ENCODE measurements at regions not wholly inside any gene's neighbourhood (a gene's known extent, or its start where the extent isn't known, plus 50 kb on each side); places are given as distances from the start of the nearest gene placed in this dataset.
A peak's percentile ranks its signal among the peaks of the same experiment; 100 is the strongest.

- no peak for TF ChIP-seq POLR2AphosphoS5 (IDR thresholded peaks at IDR 0.05)
- TF ChIP-seq POLR2A (IDR thresholded peaks at IDR 0.05) = no peak
- TF ChIP-seq CTCF (IDR thresholded peaks at IDR 0.05) = no peak
- TF ChIP-seq EP300 (IDR thresholded peaks at IDR 0.05) = no peak
- Histone ChIP-seq H3K27ac (no peak overlapping the region), H3K4me3 (no peak overlapping the region), H3K36me3 (no peaks in the 10 kb centered on the region), H3K9me3 (no peaks in the 10 kb centered on the region), H3K27me3 (peaks cover 5% of the 10 kb centered on the region), H3K4me1 (no peaks in the 10 kb centered on the region)
- WGBS = 91% methylated on average over 6 of the region's 6 CpGs
- DNase-seq (ENCODE audit: low spot score in 2 of 2) = no peak
Measured at GRCh38 chr5:173538018-173538417, 78.4 kb downstream of the BOD1 start.

GRCh38 chr5:173537228-173537627, 79.2 kb downstream of the BOD1 start:
- DNase-seq (ENCODE audit: low spot score in 2 of 2) = no peak
- WGBS = 85% methylated on average over 5 of the region's 5 CpGs
- Histone ChIP-seq H3K27me3 (peaks cover 5% of the 10 kb centered on the region), H3K27ac (no peak overlapping the region), H3K36me3 (no peaks in the 10 kb centered on the region), H3K9me3 (no peaks in the 10 kb centered on the region), H3K4me3 (no peak overlapping the region), H3K4me1 (no peaks in the 10 kb centered on the region)
- TF ChIP-seq POLR2AphosphoS5 (IDR thresholded peaks at IDR 0.05) (no peak), CTCF (IDR thresholded peaks at IDR 0.05) (no peak), EP300 (IDR thresholded peaks at IDR 0.05) (no peak), POLR2A (IDR thresholded peaks at IDR 0.05) (no peak)

- Histone ChIP-seq H3K9me3 (no peaks in the 10 kb centered on the region), H3K4me1 (no peaks in the 10 kb centered on the region), H3K27ac (no peak overlapping the region), H3K27me3 (peaks cover 5% of the 10 kb centered on the region), H3K4me3 (no peak overlapping the region), H3K36me3 (no peaks in the 10 kb centered on the region)
- 75% methylated on average over 3 of the region's 3 CpGs for WGBS
- TF ChIP-seq POLR2AphosphoS5 (IDR thresholded peaks at IDR 0.05) (no peak), POLR2A (IDR thresholded peaks at IDR 0.05) (no peak), CTCF (IDR thresholded peaks at IDR 0.05) (no peak), EP300 (IDR thresholded peaks at IDR 0.05) (no peak)
- no peak for DNase-seq (ENCODE audit: low spot score in 2 of 2)
Measured at GRCh38 chr5:173535976-173536639, 80.3 kb downstream of the BOD1 start.

GRCh38 chr5:173535166-173535975, 81.1 kb downstream of the BOD1 start:
- DNase-seq (ENCODE audit: low spot score in 2 of 2) = no peak
- no peak for TF ChIP-seq POLR2AphosphoS5 (IDR thresholded peaks at IDR 0.05)
- no peaks in the 10 kb centered on the region for H3K36me3 ChIP-seq
- peak overlapping the region; percentile 20 for H3K27ac ChIP-seq
- peaks cover 5% of the 10 kb centered on the region for H3K27me3 ChIP-seq
- H3K4me3 ChIP-seq = no peak overlapping the region
- WGBS = 81% methylated on average over 1 of the region's 1 CpG
- H3K4me1 ChIP-seq = no peaks in the 10 kb centered on the region
- no peaks in the 10 kb centered on the region for H3K9me3 ChIP-seq

- DNase-seq (ENCODE audit: low spot score in 2 of 2) = no peak
- TF ChIP-seq EP300 (IDR thresholded peaks at IDR 0.05) (no peak), POLR2A (IDR thresholded peaks at IDR 0.05) (no peak), CTCF (IDR thresholded peaks at IDR 0.05) (no peak), POLR2AphosphoS5 (IDR thresholded peaks at IDR 0.05) (peak in 2 of 3 donors; percentile 38 to 71)
- Histone ChIP-seq H3K4me1 (no peaks in the 10 kb centered on the region), H3K27ac (peak overlapping the region; percentile 65), H3K9me3 (no peaks in the 10 kb centered on the region), H3K36me3 (no peaks in the 10 kb centered on the region), H3K27me3 (peaks cover 5% of the 10 kb centered on the region), H3K4me3 (no peak overlapping the region)
- 92% methylated on average over 2 of the region's 2 CpGs for WGBS
Measured at GRCh38 chr5:173534664-173535063, 81.8 kb downstream of the BOD1 start.
